LHCN-M2 (cell line): ENCODE measurements at regions not wholly inside any gene's neighbourhood (a gene's known extent, or its start where the extent isn't known, plus 50 kb on each side); places are given as distances from the start of the nearest gene placed in this dataset.

Experiments used
- DNase-seq: peaks from one replicate; pipeline ENCODE4 v3.0.0-alpha.2; 2012; ENCODE audit warnings: low read depth

DNA sequence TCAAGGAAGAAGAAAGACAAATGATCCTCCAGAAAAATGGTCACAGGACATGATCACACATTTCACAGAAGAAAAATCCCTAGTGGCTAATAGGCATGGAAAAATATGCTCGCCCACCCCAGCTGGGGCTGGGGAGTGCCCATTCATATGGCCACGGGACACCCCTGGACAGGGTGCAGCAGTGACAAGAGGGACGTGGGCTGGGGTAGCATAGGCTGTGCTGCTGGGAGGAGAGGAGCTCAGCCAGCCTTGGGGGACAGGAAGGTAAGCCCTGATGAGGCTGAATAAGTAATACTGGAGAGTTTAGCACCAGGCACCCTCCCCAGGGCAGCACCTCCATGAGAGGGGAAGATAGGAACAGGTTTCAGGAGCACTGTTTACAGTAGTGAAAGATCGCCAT lies 254.9 kb upstream of the HS6ST1 start:
- no peak for DNase-seq

DNA sequence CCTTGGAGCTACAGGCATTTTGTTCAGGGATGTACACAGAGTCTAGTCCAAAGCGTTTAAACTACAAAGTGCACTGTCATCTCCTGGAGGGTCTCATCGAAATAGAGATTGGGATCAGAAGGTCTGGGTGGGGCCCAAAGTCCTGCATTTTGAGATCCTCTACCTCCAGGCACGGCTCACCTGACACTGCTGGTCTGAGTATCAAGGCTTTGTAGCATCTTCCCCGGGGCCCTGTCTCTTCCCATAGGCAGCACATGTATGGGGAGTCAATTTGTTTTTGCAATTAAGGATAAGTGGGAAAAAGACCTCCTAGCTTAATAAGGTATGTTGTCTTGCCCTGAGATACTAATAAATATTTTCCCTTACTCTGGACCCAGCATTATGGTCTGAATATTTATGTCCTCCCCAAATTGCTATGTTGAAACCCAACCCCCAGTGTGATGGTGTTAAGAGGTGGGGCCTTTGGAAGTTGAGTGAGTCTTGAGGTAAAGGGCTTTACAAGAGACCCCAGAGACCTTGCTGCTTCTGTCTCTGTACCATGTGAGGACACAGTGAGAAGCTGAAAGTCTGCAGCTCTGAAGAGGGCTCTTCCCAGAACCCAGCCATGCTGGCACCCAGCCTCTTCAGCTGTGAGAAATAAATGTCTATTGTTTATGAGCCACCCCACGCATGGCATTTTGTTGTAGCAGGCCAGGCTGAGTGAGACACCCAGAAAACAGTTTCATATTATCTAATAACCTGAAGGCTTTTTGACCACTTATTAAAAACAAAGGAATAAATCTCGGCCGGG lies 258.7 kb upstream of the HS6ST1 start:
- DNase-seq, result no peak

DNA sequence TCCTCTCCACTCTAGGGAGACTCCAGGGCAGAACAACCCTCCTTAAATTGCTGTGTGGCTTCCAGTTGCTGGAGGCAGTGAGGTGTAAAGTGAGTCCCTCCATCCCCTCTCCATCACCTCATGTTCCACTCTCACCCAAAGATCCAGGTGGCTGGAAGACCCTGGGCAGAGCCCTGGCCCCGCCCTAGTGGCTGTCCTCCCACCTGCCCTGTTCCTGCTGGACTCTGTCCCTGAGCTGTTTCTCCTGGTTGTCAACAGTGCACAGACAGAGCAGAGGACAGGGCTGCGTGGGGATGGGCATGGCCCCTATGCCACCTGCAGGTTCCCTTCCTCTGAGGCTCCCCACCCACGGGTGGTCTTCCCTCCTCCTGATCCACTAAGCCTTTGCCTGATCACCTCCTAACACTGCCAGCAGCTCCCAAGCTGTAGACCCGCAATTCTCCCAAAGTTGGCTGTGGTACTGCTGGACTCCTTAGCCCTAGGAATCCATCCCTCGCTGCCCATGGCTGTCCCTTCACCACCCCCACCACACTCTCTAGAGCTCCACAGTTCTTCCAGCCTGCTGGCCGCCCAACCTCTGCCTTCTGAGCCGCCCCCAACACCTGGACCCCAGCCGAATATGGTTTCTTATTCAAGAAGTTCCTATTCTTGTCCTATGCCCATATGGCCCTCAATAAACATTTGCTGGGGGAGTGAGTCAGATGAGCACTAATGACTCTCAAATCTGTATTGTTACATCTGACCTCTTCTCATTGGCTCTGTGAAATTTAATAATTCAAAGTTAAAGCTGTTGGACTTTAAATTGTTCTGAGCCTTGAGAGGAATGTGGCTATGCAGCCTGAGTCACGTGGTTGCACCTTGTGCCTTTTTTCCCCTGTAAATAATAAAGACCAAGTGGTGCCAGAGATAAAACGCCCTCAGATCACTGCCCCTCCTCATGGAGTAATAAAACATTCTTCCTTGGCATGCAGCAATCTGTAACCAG lies 260.0 kb upstream of the HS6ST1 start:
- no peak for DNase-seq

DNA sequence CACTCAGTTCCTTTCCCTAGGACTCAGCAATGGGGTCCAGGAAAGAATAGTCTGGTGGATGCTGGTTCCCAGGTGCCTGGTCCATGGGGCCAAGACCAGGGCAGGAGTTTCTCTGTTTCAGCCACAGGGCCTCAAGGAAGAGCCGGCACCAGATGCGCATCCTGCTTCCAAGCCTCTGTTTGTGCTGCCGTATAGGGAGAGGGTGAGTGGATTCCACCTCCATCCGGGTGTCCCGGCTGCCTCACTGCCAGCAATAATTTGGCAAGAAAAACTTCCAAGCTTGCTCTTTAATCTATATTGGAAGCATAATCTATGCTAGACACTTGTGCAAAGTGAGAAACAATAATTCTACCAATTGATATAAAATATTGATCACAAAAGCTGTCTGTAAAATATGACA lies 261.2 kb upstream of the HS6ST1 start:
- no peak for DNase-seq

DNA sequence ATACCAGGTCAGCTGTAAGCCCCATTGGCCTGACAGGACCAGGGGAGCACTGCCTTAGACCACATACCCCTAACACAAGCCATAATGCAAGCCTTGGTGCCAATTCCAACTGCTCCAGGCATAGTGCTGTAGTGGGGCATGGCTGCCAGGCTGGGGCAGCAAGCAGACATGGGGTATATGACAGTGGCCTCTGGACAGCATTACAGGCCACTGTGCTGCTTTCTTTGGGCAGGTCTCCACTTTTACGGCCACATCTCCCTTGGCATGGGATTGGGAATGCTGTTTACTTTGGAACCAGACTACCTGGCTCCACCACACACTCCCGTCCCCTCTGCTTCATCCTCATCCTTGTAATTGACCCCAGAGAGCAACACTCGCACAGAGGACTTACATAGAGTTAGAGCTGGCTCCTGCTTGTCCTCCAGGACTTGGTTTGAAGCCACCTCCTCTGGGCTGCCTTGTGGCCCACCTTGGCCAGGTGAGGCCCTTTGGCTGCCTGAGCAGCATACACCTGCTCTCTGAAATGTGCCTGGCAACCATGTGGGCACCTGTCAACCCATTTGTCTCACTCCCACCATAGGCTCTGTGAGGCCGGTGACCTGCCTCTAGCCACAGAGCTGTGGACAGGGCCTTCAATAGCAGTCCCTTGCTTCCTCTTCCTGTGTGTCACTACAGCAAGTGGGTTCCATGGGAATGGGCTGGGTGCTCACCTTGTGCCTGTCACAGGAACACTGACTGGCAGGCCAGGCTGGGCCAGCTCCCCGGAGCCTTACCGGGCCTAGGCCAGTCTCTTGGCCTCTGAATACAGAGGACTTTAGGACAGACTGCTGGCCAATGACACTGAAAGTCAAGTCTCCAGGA lies 262.6 kb upstream of the HS6ST1 start:
- DNase-seq, result no peak

DNA sequence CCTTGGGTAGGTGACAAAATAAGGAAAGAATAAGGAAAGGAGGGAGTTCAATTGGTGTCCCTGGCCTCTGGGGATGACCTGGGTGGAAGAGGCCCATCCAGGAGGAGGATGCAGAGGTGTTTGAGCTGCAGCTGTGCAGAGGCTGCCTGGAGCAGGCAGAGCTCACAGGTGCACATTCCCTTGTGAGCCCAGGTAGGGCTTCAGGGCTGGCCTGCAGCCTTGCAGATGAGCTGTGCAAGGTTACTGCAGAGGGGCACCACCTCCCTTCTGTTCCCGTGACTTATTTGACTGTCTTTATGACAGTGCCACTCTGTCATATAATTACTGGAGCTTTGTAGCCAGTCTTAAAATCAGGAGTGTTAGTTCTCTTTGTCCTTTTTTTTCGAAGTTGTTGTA lies 263.2 kb upstream of the HS6ST1 start:
- no peak for DNase-seq

DNA sequence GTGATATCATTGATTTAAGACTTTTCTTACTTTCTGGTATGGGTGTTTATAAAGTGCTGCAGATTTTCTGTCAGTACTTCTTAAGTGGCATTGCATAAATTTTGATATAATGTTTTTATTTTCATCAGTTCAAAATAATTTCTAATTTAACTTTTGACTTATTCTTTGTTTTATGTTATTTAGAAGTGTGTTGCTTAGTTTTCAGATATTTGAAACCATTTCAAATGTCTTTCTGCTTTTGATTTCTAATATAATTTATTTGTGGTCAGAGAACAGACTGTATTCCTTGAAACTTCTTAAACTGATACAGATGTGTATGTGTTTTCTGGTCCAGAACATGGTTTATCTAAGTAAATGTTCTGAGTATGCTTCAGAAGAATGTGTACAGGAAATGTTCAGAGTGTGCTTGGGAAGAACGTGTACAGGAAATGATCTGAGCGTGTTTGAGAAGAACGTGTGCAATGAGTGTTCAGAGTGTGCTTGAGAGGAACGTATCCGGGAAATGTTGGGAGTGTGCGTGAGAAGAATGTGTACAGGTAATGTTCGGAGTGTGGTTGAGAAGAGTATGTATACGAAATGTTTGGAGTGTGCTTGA lies 265.7 kb upstream of the HS6ST1 start:
- DNase-seq, result no peak

DNA sequence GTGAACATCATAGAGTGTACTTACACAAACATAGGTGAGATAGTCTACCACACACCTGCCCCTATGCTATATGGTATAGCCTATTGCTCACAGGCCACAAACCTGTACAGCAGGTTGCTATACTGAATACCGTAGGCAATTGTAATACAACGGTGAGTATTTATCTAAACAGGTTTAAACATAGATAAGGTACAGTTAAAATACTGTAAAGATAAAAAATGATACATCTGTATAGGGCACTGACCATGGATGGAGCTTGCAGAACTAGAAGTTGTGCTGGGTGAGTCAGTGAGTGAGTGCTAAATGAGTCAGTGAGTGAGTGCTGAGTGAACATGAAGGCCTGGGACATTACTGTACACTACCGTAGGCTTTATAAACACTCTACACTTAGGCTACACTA lies 267.0 kb upstream of the HS6ST1 start:
- no peak for DNase-seq

DNA sequence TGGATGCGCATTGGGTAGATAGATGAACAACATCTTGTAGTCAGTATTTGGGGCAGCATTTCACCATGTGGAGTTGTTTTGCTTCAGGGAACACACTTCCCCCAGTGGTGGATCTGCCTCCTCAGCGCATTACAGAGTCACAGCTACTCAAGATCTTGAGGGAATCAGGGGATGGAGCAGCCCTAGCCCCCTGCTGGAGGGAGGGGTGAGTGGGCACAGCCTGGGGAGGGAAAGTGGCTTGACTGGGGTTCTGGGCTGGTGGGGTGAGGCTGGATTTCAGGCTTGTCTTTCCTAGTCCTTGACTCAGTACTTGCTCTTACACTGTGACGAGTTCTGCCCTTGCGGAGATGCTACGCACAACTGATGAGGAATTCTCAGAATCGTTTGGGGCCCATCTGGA lies 271.0 kb upstream of the HS6ST1 start:
- no peak for DNase-seq

DNA sequence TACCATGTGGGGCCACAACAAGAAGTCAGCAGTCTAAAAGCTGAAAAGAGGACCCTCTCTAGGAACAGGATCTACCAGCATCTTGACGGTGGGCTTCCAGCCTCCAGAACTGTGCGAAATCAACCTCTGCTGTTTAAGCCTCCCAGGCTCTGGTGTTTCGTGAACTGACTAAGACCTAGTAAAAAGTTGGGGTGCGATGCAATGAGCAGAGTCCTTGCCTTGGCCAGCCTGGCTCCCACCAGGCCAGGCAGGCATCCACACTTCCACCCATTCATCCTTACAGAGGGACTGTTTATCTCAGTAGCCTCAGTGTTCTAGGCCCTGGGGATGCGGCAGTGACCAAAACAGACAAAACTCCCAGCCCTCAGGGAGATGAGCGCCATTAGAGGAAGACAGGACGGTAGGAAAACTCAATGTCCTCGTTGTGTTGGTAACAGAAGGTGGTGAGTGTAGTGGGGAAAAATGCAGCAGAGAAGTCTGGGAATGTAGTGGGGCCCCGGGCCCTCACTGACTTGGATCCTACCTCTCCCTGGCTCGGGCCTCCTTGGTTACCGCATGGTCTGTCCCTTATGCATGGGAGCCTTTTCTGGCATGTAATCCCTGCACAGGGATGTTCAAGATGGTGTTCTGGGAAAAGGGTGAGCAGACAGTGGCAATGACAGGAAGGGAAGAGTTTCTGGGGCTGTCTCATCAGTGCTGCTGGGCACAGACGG lies 271.8 kb upstream of the HS6ST1 start:
- DNase-seq, result no peak

DNA sequence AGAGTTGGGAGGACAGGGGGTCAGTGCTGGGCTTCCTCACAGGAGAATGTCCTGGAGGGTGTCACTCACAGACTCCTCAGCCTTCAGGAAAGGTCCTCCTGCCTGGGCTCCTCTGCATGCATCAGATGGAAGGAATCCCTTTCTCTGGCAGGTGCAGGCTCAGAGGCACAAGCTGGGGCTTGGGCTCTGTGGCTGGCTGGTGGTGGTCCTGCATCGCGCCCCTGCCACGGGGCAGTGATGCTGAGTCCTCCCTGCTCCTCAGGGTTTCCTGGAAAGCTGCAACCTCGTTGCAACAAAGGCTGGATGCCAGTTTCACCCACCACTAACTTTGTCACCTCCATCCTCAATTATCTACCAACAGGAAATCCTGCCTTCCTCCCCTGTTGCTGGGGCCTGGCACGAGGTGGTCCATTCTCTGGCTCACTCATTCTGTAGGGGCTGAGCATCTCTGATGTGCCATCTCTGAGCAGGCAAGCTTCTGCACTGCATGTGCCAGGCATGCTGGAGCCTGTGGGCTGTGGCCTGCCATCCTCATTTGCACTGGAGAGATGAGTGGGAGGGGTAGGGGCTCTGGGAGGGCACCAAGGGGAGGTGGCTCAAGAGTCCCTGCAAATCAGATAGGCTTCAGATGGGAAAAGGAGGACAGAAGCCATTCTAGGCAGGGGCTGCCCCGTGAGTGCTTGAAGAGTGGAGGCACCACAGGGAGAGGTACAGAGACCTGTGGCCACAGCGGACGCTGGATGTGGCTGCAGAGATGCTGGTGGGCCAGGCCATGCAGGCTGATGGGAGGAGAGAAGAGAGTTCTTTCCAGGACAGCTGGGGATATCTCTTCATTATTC lies 272.6 kb upstream of the HS6ST1 start:
- no peak for DNase-seq

DNA sequence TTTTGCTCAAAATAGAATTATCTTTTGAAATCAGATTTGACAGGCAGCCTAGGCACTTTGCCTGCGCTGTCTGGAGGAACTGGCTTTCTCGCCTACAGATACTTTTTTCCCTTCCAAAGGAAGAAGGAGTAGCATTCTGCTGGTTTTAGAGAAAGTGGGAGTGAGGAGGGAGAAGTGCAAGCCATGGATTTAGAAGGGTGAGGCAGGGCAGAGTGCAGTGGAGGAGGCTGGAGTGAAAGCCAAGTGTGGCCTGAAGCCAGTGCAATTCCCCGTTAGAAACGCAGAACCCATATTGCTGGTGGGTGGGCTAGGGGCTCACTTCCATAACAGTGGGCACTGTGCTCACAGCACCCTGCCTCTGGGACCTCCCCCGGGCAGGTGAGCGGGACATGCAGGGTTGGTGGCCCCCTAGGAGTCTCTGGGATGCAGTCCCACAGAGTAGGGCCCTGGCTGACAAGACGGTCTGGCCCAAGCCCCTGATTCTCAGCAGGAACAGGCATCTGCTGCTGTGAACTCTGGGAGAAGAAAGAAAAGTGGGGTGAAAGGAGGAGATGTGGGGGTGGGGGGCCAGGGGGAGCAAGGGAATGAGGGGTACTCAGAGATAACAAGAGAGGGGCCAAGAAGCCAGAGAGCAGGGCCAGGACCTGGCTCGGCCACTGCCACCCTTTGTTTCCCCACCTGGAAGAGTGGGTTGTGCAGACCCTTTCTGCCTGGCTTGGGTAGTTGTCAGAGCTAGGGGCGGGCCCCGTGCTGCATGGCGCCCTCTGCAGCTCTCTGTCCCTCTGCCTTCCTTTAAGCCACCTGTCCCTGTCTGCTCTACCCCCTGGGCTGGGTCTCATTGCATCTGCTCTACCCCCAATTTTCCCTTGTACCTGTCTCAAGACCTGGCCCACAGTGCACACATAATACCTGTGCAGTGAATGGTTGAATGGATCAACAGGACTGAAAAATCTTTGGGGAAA lies 273.5 kb upstream of the HS6ST1 start:
- no peak for DNase-seq

DNA sequence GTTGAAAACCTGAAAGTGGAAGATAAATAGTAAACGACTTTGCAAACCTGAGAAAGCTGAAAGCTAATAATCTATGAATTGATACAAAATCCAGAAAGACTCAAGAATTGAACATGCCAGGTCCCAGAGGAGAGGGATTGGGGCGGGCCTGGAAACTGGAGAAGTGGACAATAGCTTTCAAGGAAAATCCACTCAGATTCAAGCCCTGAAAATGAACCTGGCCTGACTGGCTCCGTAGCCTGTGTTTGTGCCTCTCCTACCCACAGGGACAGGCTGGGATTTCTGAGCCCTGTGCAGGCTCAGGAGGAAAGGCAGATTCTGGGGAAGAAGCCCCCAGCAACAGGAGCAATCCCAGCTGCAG lies 274.8 kb upstream of the HS6ST1 start:
- DNase-seq, result no peak

DNA sequence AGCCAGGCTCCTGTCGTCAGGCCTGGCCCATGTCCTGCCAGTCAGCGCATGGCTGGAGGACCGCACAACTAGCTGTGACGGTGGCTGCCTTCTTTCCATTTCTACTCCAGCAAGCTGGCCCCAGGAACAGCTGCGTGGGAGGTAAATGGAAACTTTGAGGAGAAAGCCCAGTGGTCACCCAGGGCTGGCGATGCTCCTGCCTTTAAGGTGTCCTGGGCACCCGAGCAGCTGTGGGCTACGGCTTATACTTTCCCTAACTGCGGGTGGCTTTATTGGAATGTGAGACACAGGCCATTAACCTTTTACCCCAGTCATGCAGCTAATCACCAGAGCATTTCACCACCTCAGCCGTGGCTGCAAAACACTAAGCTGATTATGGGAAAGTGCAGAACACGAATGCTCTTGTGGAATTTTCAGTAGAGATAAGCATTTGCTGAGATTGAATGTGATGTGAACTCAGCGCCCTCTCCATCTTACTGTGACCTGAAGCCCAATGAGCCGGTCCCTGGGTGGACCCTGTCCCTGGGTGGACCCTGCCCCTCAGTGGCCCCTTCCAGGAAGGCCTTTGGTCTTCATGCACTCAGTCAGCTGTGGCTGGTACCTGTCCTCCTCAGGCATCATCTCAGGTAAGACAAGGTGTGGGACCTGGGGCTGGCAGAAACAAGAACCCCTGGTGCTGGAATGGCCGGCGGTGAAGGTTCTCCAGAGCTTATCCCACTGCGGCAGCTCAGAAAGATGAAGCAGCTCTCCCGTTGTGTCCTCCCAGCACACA lies 275.4 kb upstream of the HS6ST1 start:
- no peak for DNase-seq

DNA sequence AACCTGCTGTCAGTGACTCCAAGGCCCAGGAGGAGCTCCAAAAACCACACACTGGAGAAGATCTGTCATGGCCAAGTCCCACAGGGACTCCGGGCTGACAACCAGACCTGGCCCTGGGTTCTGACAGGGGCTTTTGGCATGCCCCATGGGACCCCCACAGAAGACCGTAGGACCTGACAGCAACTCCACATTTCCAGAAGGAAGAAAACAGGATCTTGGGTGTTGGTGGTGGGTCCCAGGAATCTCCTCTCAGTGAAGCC lies 275.9 kb upstream of the HS6ST1 start:
- no peak for DNase-seq

DNA sequence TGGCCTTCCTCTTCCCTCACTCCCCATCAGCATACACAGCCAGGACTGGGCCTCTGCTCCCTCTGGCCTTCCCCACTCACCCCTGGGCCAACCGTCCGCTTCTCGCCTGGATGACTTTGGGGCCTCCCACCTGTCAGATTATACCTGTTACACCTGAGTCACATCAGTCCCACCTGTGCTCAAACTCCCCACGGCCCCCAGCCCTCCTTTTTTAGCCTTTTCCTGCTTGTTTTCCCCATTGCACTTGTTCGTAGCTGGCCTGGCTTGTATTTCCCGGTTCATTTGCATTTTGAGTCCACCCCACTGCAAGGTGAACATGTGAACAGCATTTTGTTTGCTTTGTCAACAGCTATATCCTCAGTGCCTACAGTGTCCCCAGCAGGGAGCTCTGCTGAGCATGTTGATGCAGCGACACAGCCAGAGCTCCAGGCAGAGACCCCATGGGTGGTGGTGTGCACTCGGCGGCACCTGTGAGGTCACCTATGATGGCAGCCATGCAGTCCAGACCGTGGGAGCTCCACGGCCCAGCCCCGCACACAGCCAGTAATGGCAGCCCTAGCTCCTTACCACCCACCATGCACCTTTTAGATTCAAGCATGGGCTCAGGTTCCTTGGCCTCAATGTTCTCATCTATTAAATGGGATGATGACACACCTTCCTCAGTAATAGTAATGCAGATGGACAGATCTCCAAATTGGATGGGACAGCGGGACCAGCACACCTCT lies 276.4 kb upstream of the HS6ST1 start:
- no peak for DNase-seq

DNA sequence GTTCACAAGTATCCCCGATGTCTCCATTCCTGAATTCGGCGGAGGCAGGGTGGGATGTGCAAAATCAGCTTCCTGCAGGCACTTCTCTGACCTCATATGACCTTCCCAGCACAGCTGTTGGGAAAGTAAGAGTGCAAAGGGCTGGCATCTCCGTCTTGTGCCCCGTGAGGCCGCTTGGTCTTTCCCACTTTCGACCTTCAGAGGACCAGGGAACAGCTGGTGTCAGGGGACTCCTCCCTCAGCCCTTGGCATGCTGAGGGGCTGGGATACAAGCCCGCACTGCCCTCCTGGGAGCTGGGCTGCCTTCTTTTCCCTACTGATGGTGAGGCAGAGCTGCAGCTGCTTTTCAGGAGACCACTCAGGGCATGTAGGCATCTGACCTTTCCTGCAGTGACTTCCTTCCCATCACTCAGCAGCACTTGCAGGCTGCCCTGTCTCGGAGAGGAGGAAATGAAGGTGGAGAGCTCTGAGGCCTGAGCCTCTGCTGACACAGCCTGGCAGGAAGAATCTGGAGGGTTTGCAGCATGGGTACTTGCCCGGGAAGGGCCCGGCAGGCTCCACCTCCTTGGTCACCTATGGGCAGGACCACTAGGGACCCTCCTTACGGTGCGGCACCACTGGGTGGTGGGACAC lies 277.2 kb upstream of the HS6ST1 start:
- DNase-seq, result no peak
